Choroid plexus epithelial cell (primary cell): ENCODE measurements at regions not wholly inside any gene's neighbourhood (a gene's known extent, or its start where the extent isn't known, plus 50 kb on each side); places are given as distances from the start of the nearest gene placed in this dataset.

Source experiments
- DNase-seq: peaks from one replicate; pipeline ENCODE4 v3.0.0-alpha.2; 2010; ENCODE audit warnings: low read depth
- H3K4me3 ChIP-seq: 2 replicates; pipeline ENCODE4 v1.5.1; 2011; ENCODE audit warnings: low read depth, mild to moderate bottlenecking, control low read depth, low read length, moderate library complexity
- TF ChIP-seq, protein P1 (sequence below): conservative IDR thresholded peaks from 2 replicates; pipeline ENCODE4 v1.5.1; 2011; ENCODE audit warnings: low read depth, mild to moderate bottlenecking, control low read depth, inconsistent platforms, low read length, moderate library complexity

DNA sequence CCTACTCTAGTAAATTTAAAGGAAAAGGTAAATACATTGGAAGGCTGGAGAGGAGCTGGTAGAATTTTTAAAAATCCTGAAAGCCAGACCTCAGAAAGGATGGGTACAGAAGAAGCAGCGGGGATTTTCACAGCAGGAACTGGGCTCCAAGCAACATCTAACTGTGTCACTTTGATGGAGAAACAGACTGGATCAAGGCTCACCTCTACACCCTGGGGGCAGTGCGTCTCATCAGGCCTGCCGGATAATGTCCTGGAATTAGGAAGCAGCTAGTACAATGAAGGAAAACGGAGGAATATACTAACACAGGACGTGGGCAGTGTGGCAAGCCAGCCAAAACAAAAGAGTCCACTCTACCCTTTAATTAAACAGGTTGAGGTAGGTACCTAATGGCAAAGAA, 463.6 kb downstream of the TAF11L14 start:
- no peak for DNase-seq
- H3K4me3 ChIP-seq = no peak overlapping the region
- TF ChIP-seq, protein P1, sequence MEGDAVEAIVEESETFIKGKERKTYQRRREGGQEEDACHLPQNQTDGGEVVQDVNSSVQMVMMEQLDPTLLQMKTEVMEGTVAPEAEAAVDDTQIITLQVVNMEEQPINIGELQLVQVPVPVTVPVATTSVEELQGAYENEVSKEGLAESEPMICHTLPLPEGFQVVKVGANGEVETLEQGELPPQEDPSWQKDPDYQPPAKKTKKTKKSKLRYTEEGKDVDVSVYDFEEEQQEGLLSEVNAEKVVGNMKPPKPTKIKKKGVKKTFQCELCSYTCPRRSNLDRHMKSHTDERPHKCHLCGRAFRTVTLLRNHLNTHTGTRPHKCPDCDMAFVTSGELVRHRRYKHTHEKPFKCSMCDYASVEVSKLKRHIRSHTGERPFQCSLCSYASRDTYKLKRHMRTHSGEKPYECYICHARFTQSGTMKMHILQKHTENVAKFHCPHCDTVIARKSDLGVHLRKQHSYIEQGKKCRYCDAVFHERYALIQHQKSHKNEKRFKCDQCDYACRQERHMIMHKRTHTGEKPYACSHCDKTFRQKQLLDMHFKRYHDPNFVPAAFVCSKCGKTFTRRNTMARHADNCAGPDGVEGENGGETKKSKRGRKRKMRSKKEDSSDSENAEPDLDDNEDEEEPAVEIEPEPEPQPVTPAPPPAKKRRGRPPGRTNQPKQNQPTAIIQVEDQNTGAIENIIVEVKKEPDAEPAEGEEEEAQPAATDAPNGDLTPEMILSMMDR = no peak

DNA sequence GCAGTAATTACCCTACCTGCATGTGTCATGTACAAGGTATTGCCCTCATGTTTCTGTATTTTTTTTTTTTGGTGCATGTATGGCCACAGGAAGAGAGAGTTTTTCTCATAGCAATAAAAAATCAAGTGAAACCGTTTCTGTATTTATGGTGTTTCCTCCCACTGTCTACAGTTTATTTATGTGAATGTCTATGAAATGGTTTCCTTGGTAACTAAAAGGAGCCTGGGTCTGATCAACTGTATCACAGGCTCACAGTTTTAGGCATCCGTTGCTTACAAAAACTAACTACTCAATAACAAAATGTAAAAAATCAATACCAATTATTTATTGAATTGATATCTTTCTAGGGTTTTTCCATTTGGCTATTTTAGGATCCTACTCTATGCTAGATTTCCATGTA, 464.4 kb downstream of the TAF11L14 start:
- no peak overlapping the region for H3K4me3 ChIP-seq
- DNase-seq = no peak
- TF ChIP-seq, protein P1 = no peak

DNA sequence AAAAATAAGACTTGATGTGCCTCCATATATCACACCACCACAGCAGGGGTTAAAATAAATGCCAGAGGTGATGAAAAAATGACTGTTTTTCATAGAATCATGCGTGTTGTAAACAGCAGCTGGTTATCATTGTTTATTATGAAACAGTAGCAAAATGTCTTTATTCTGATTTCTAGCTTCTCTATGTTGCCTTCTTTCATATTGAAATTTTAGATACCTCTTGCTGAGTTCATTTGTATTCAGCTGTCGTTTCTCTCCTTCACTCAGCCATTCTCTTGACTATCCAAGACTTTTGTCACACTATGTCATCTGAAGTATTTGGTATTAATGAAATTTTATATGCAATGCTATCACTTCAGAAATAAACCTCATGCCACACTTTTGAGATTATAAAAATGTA, 465.0 kb downstream of the TAF11L14 start:
- no peak for DNase-seq
- TF ChIP-seq, protein P1 = no peak
- no peak overlapping the region for H3K4me3 ChIP-seq

DNA sequence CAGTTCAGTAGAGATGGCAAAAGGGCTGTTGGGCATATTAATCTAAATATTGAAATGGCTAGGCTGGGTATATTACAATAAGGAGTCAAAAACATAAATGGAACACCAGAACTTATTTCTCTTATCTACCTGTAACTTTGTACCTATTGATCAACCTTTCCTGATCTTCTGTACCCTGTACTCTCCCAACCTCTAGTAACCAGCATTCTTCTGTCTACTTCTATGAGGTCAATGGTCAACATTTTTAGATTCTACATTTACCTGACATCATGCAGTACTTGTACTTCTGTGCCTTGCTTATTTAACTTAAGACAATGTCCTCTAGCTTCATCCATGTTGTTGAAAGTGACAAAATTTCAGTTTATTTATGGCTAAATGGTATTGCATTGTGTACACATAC, 467.3 kb downstream of the TAF11L14 start:
- DNase-seq = no peak
- H3K4me3 ChIP-seq = no peak overlapping the region
- TF ChIP-seq, protein P1 = no peak

DNA sequence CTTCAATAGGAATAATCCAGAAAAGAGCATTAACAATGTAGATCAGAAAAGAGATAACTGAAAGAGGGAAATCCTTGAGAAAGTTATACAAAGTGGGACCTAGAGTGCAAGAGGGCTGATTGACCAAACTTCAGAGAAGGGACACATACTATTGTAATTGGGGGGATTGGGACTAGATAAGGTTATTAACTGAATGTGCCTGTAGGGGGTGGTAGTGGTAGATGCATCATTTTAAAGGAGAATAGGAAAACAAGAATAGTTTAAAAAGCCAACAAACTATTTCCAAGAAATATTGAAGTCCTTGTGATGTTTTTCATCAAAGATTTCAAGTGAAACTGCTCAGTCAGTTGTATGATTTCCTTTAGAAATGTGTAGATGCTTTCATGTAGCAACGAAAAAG, 468.5 kb downstream of the TAF11L14 start:
- DNase-seq = no peak
- TF ChIP-seq, protein P1 = no peak
- H3K4me3 ChIP-seq = no peak overlapping the region

DNA sequence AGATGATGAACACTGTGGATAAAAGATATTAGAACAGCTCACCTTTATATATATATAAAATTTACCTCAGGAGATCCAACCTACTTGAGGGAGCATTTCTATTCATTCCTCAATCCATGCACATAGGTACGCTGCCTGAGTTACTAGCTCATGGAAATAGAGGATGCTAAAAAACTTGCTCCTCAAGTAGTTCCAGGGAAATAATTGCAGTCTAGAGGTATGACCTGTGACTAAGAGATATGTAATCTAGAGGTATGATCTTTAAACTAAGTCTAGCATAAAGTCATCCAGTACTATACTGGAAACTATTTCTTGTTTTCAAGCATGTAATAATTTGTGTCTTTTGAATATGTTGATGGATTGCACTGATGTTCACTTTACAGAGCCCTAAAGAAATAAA, 471.2 kb downstream of the TAF11L14 start:
- TF ChIP-seq, protein P1 = no peak
- DNase-seq = no peak
- no peak overlapping the region for H3K4me3 ChIP-seq

DNA sequence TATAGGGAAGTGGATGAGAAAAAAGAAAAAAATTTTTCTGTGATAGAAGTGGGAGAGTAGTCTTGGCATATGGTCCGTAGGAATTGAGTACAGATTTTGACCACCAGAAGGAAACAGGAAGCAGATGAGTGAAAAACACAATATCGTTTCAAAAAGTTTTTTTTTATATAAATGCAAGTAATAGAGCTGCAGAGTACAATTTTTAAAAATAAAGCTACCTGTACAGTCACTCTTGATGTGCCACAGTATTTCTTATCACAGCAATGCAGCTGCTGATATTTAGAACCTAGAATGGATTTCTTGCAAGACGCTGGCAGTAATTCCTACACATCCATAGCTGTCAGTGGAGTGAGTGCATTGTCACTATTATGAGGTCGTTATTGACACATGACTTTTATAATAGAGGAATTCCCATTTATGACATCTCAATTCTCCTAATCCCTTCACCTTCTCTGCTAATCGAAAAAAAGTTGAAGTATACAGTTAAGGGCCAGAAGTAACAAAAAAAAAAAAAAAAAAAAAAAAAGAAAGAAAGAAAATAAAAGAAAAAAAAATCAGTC, 477.7 kb downstream of the TAF11L14 start:
- no peak for DNase-seq
- no peak overlapping the region for H3K4me3 ChIP-seq
- TF ChIP-seq, protein P1 = no peak
